Fibroblast of skin of back (primary cell): ENCODE measurements at regions not wholly inside any gene's neighbourhood (a gene's known extent, or its start where the extent isn't known, plus 50 kb on each side); places are given as distances from the start of the nearest gene placed in this dataset.

Experiments
- DNase-seq: peaks from one replicate; pipeline ENCODE4 v3.0.0-alpha.2; 2013

- no peak for DNase-seq
These were observed 98.1 kb upstream of the GALNT5 start for GRCh38 chr2:157159221-157159934.

- no peak for DNase-seq
These were observed 97.4 kb upstream of the GALNT5 start for GRCh38 chr2:157160111-157160510.

GRCh38 chr2:157164370-157164769 lies 93.1 kb upstream of the GALNT5 start:
- DNase-seq: no peak

- no peak for DNase-seq
These were observed 92.6 kb upstream of the GALNT5 start for GRCh38 chr2:157164891-157165290.

- no peak for DNase-seq
These were observed 89.0 kb upstream of the GALNT5 start for GRCh38 chr2:157168501-157168900.

- DNase-seq: no peak
These were observed 87.6 kb upstream of the GALNT5 start for GRCh38 chr2:157169889-157170288.

- no peak for DNase-seq
These were observed 87.2 kb upstream of the GALNT5 start for GRCh38 chr2:157170299-157170698.

GRCh38 chr2:157172239-157172638 lies 85.3 kb upstream of the GALNT5 start:
- DNase-seq: no peak

- peak; percentile 25 for DNase-seq
These were observed 84.5 kb upstream of the GALNT5 start for GRCh38 chr2:157172866-157173578.

GRCh38 chr2:157173740-157174184 lies 83.7 kb upstream of the GALNT5 start:
- peak; percentile 98 for DNase-seq

GRCh38 chr2:157174321-157174720 lies 83.2 kb upstream of the GALNT5 start:
- DNase-seq: no peak

GRCh38 chr2:157176602-157177001 lies 80.9 kb upstream of the GALNT5 start:
- DNase-seq: no peak

GRCh38 chr2:157178874-157179273 lies 78.6 kb upstream of the GALNT5 start:
- no peak for DNase-seq

GRCh38 chr2:157179324-157180105 lies 78.0 kb upstream of the GALNT5 start:
- no peak for DNase-seq

- no peak for DNase-seq
These were observed 77.1 kb upstream of the GALNT5 start for GRCh38 chr2:157180359-157180758.

- DNase-seq: no peak
These were observed 76.3 kb upstream of the GALNT5 start for GRCh38 chr2:157181234-157181633.

GRCh38 chr2:157182204-157182709 lies 75.2 kb upstream of the GALNT5 start:
- DNase-seq: peak; percentile 25

- peak; percentile 89 for DNase-seq
These were observed 74.6 kb upstream of the GALNT5 start for GRCh38 chr2:157182834-157183396.

GRCh38 chr2:157184161-157184895 lies 73.2 kb upstream of the GALNT5 start:
- DNase-seq: no peak

GRCh38 chr2:157185476-157186227 lies 71.9 kb upstream of the GALNT5 start:
- peak; percentile 35 for DNase-seq

- DNase-seq: peak; percentile 88
These were observed 67.4 kb upstream of the GALNT5 start for GRCh38 chr2:157190151-157190550.
